Endothelial cell (in vitro differentiated cells): ENCODE measurements at regions not wholly inside any gene's neighbourhood (a gene's known extent, or its start where the extent isn't known, plus 50 kb on each side); places are given as distances from the start of the nearest gene placed in this dataset.

Experiments used
- DNase-seq: peaks from one replicate; pipeline ENCODE4 v3.0.0; 2021; ENCODE audit warnings: low spot score
- H3K27ac Mint-ChIP-seq: one replicate; pipeline ENCODE4 v1.8.0; 2021; ENCODE audit warnings: mixed read lengths, inconsistent platforms; ENCODE audit not compliant: unreplicated experiment
- H3K27me3 Mint-ChIP-seq: one replicate; pipeline ENCODE4 v1.8.0; 2021; ENCODE audit warnings: mild to moderate bottlenecking, moderate library complexity, mixed read lengths, inconsistent platforms; ENCODE audit not compliant: unreplicated experiment
- H3K36me3 Mint-ChIP-seq: one replicate; pipeline ENCODE4 v1.8.0; 2021; ENCODE audit warnings: mild to moderate bottlenecking, low read depth, mixed read lengths, inconsistent platforms; ENCODE audit not compliant: unreplicated experiment
- H3K4me1 Mint-ChIP-seq: one replicate; pipeline ENCODE4 v1.8.0; 2021; ENCODE audit warnings: mild to moderate bottlenecking, mixed read lengths, inconsistent platforms; ENCODE audit not compliant: unreplicated experiment
- H3K4me3 Mint-ChIP-seq: one replicate; pipeline ENCODE4 v1.8.0; 2021; ENCODE audit warnings: mild to moderate bottlenecking, mixed read lengths, inconsistent platforms; ENCODE audit not compliant: unreplicated experiment
- H3K9me3 Mint-ChIP-seq: one replicate; pipeline ENCODE4 v1.8.0; 2021; ENCODE audit warnings: mixed read lengths, inconsistent platforms; ENCODE audit not compliant: unreplicated experiment
- TF ChIP-seq, protein P1 (sequence below): fragments of 200-600 bp; sonication (generic); IDR thresholded peaks from one replicate; pipeline ENCODE4 v1.5.0; 2021; ENCODE audit warnings: antibody characterized with exemption; ENCODE audit not compliant: unreplicated experiment

DNA sequence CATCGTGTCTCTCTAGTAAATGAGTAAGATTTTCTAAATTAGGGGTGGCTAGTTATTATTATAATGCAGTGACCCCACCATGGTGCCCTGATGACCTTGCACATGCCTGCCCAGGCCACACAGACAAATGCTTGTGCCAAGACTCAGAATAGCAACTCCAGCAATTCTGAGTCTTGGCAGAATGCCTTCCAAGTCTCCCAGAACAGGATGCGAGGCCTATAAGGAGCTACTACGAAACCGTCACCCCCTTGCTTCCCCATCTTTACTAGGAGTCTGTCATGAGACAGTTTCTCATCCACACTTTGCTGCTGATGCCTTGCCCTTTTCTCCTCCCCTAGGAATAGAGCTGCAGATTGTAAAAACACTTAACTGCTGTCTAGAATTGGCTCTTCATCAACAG is 559.9 kb downstream of the TRHDE start:
- Mint-ChIP-seq H3K27me3 (no peaks in the 10 kb centered on the region), H3K4me1 (no peaks in the 10 kb centered on the region), H3K36me3 (no peaks in the 10 kb centered on the region), H3K4me3 (no peak overlapping the region), H3K27ac (no peak overlapping the region), H3K9me3 (no peaks in the 10 kb centered on the region)
- TF ChIP-seq, protein P1, sequence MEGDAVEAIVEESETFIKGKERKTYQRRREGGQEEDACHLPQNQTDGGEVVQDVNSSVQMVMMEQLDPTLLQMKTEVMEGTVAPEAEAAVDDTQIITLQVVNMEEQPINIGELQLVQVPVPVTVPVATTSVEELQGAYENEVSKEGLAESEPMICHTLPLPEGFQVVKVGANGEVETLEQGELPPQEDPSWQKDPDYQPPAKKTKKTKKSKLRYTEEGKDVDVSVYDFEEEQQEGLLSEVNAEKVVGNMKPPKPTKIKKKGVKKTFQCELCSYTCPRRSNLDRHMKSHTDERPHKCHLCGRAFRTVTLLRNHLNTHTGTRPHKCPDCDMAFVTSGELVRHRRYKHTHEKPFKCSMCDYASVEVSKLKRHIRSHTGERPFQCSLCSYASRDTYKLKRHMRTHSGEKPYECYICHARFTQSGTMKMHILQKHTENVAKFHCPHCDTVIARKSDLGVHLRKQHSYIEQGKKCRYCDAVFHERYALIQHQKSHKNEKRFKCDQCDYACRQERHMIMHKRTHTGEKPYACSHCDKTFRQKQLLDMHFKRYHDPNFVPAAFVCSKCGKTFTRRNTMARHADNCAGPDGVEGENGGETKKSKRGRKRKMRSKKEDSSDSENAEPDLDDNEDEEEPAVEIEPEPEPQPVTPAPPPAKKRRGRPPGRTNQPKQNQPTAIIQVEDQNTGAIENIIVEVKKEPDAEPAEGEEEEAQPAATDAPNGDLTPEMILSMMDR = no peak
- no peak for DNase-seq

DNA sequence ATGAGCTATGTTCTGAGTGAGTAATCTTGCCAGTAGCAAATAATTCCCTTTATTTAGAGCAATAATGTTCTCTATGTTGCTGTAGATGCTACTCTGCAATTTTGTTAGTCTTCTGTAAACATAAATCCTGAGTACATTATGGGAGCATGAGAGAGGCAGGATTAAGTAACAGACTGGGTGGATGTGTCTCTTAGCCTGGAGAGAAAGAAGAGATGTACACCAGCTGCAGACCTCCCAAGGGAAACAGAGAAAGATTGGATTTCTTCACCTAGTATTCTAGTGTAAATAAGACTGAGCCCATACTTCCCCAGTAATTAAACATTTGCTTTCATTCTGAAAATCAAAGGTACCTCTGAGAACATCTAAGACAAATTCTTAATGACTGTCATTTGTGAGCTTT is 564.0 kb downstream of the TRHDE start:
- TF ChIP-seq, protein P1 = no peak
- no peak for DNase-seq
- H3K4me1 Mint-ChIP-seq = peaks cover 2% of the 10 kb centered on the region
- H3K27me3 Mint-ChIP-seq = peaks cover 4% of the 10 kb centered on the region
- H3K4me3 Mint-ChIP-seq = no peak overlapping the region
- H3K36me3 Mint-ChIP-seq = no peaks in the 10 kb centered on the region
- no peaks in the 10 kb centered on the region for H3K9me3 Mint-ChIP-seq
- no peak overlapping the region for H3K27ac Mint-ChIP-seq

DNA sequence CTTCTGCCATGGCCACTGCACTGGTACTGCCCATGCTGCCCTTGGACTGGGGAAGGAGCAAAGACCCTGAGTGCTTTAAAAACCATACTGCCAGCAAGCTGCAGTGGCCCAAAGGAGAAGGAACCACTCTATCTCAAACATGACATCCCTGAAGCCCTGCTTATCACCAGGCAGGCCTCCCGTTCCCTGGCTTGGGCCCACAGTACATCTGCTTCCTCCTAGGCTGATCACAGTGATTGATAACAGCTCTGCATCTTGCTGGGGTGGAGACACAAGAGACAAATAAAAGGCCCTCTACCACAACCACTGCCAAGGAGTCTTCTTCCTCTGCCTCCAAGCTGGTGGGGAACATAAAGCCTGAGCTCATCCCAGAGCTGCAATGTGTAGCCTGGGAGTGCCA is 567.5 kb downstream of the TRHDE start:
- H3K36me3 Mint-ChIP-seq = no peaks in the 10 kb centered on the region
- DNase-seq = no peak
- H3K9me3 Mint-ChIP-seq = no peaks in the 10 kb centered on the region
- no peak overlapping the region for H3K4me3 Mint-ChIP-seq
- no peak overlapping the region for H3K27ac Mint-ChIP-seq
- peaks cover 4% of the 10 kb centered on the region for H3K27me3 Mint-ChIP-seq
- H3K4me1 Mint-ChIP-seq = peaks cover 2% of the 10 kb centered on the region
- TF ChIP-seq, protein P1 = no peak

DNA sequence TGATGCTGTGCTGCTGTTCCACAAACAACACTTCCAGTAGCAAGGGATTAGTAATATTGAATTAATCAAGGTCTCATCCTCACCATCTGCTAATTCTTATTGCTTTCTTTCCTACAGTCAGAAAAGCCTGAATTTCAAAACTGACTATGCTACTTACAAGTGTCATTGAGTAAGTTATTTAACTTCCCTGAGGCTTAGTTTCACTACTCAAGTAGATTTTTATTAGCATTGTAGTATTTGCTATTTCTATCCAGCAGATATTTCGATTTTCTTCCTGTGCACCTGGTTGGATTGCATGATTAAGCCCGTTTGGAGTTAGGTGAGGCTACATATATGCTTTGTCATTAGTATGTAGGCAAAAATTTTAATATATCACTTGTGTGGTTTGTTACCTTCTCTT is 591.5 kb downstream of the TRHDE start:
- H3K4me3 Mint-ChIP-seq = no peak overlapping the region
- no peaks in the 10 kb centered on the region for H3K9me3 Mint-ChIP-seq
- H3K4me1 Mint-ChIP-seq = no peaks in the 10 kb centered on the region
- no peak for DNase-seq
- no peaks in the 10 kb centered on the region for H3K36me3 Mint-ChIP-seq
- no peak overlapping the region for H3K27ac Mint-ChIP-seq
- TF ChIP-seq, protein P1 = no peak
- no peaks in the 10 kb centered on the region for H3K27me3 Mint-ChIP-seq

DNA sequence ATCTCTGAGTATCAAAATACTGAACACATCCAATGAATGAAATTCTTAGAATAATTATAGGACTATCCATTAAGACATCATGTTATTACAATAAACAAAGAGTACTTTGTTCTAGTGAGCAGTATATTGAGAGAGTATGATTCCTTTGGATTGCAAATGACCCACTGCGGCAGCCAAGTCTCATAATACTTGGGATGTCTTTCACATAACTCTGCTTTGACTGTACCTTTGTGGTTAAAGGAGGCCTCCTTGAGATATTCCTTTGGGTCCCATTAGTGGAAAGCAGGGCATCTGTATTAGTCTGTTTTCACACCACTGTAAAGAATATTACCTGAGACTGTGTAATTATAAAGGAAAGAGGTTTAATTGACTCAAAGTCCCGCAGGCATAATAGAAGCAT is 593.8 kb downstream of the TRHDE start:
- Mint-ChIP-seq H3K27ac (no peak overlapping the region), H3K4me3 (no peak overlapping the region), H3K27me3 (no peaks in the 10 kb centered on the region), H3K4me1 (no peaks in the 10 kb centered on the region), H3K9me3 (no peaks in the 10 kb centered on the region), H3K36me3 (no peaks in the 10 kb centered on the region)
- TF ChIP-seq, protein P1 = no peak
- no peak for DNase-seq
